GM12892 (cell line): ENCODE measurements at regions not wholly inside any gene's neighbourhood (a gene's known extent, or its start where the extent isn't known, plus 50 kb on each side); places are given as distances from the start of the nearest gene placed in this dataset.
"Not testable (repeated sequence)": the region's sequence is repeated elsewhere in the genome, so short reads cannot be mapped to it uniquely, and the experiment has no call there.

Source experiments
- POLR2A ChIP-seq: IDR thresholded peaks from 2 replicates; pipeline ENCODE4 v1.6.1; 2011; ENCODE audit warnings: low read depth, low read length, control low read depth
- TAF1 ChIP-seq: IDR thresholded peaks from 2 replicates; pipeline ENCODE4 v1.6.1; 2011; ENCODE audit warnings: low read depth, mild to moderate bottlenecking, control low read depth, low read length, borderline replicate concordance

DNA sequence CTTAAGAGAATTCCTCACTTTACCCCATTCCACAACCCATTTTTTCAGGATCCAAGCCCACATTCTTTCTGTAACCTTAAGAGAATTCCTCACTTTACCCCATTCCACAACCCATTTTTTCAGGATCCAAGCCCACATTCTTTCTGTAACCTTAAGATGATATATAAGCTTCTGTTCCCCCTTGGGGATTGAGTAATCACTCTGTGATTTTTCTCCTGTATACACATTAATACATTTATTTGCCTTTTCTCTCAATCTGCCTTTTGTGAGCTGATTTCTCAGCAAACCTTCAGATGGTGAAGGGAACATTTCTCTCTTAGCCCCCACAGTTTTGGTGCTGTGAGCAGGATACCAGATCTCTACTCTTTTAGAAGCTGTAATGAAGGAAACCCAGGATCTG, 494.1 kb downstream of the TMEM135 start:
- not testable (repeated sequence) for TF ChIP-seq POLR2A, TAF1
